Upper lobe of right lung (tissue), 1 donor: ENCODE measurements at regions not wholly inside any gene's neighbourhood (a gene's known extent, or its start where the extent isn't known, plus 50 kb on each side); places are given as distances from the start of the nearest gene placed in this dataset.

Source experiments
- ATAC-seq: fragments of 200-7000 bp; cut with Tn5 transposase; one replicate; pipeline ENCODE4 v1.9.1; 2020; ENCODE audit warnings: mild to moderate bottlenecking, moderate library complexity
- DNase-seq: peaks from one replicate; pipeline ENCODE4 v3.0.0-alpha.2; 2020
- H3K27ac ChIP-seq: fragments of 200-600 bp; one replicate; pipeline ENCODE4 v1.8.0; 2022
- H3K27me3 ChIP-seq: fragments of 200-600 bp; one replicate; pipeline ENCODE4 v1.8.0; 2022; ENCODE audit warnings: mild to moderate bottlenecking
- H3K36me3 ChIP-seq: fragments of 200-600 bp; one replicate; pipeline ENCODE4 v1.8.0; 2022
- H3K4me1 ChIP-seq: fragments of 200-600 bp; one replicate; pipeline ENCODE4 v1.8.0; 2022
- H3K4me3 ChIP-seq: fragments of 200-600 bp; one replicate; pipeline ENCODE4 v1.8.0; 2022; ENCODE audit warnings: mild to moderate bottlenecking
- H3K9me3 ChIP-seq: fragments of 200-600 bp; one replicate; pipeline ENCODE4 v1.8.0; 2022
- intact Hi-C: fragments of 100-400 bp; cut with DNase I; formaldehyde crosslinking; loops from one replicate; pipeline ENCODE4 v1.11.0; 2022
- TF ChIP-seq, protein P1 (sequence below): fragments of 200-600 bp; IDR thresholded peaks from one replicate; pipeline ENCODE4 v1.8.0; 2022; ENCODE audit warnings: antibody characterized with exemption
- donor health status: DM: no; HTN: yes; CAD: no; lungs with severe emphysema.

- Histone ChIP-seq H3K4me3 (no peak overlapping the region), H3K9me3 (no peaks in the 10 kb centered on the region), H3K36me3 (no peaks in the 10 kb centered on the region), H3K27me3 (no peaks in the 10 kb centered on the region), H3K4me1 (no peaks in the 10 kb centered on the region), H3K27ac (no peak overlapping the region)
- ATAC-seq (peak; percentile 22), DNase-seq (no peak)
- TF ChIP-seq, protein P1, sequence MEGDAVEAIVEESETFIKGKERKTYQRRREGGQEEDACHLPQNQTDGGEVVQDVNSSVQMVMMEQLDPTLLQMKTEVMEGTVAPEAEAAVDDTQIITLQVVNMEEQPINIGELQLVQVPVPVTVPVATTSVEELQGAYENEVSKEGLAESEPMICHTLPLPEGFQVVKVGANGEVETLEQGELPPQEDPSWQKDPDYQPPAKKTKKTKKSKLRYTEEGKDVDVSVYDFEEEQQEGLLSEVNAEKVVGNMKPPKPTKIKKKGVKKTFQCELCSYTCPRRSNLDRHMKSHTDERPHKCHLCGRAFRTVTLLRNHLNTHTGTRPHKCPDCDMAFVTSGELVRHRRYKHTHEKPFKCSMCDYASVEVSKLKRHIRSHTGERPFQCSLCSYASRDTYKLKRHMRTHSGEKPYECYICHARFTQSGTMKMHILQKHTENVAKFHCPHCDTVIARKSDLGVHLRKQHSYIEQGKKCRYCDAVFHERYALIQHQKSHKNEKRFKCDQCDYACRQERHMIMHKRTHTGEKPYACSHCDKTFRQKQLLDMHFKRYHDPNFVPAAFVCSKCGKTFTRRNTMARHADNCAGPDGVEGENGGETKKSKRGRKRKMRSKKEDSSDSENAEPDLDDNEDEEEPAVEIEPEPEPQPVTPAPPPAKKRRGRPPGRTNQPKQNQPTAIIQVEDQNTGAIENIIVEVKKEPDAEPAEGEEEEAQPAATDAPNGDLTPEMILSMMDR = no peak
- intact Hi-C loops = no loop called here
These were observed 170.0 kb upstream of the FRMPD4 start for GRCh38 chrX:11967986-11968869.

DNA sequence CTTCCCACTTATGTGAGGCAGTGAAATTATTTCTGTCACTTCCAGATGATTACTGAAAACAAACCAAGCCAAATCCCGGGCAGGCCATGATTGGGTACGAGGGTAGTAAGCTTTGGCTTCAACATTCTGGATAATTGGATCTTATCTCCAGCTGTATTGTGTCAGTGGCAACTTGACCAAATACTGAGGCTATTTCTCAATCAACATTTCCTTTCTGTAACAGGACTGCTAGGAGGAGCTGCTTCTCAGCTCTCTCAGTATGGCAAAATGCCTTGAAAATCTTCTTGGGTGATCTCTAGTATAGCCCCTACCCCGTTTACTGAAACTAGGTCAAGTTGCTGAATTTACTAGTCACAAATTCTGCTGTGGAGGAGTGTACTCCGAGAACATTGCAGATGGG, 169.3 kb upstream of the FRMPD4 start:
- Histone ChIP-seq H3K4me1 (no peaks in the 10 kb centered on the region), H3K27me3 (no peaks in the 10 kb centered on the region), H3K4me3 (no peak overlapping the region), H3K27ac (no peak overlapping the region), H3K36me3 (no peaks in the 10 kb centered on the region), H3K9me3 (no peaks in the 10 kb centered on the region)
- ATAC-seq (no peak), DNase-seq (no peak)
- intact Hi-C loops = no loop called here
- TF ChIP-seq, protein P1 = no peak

DNA sequence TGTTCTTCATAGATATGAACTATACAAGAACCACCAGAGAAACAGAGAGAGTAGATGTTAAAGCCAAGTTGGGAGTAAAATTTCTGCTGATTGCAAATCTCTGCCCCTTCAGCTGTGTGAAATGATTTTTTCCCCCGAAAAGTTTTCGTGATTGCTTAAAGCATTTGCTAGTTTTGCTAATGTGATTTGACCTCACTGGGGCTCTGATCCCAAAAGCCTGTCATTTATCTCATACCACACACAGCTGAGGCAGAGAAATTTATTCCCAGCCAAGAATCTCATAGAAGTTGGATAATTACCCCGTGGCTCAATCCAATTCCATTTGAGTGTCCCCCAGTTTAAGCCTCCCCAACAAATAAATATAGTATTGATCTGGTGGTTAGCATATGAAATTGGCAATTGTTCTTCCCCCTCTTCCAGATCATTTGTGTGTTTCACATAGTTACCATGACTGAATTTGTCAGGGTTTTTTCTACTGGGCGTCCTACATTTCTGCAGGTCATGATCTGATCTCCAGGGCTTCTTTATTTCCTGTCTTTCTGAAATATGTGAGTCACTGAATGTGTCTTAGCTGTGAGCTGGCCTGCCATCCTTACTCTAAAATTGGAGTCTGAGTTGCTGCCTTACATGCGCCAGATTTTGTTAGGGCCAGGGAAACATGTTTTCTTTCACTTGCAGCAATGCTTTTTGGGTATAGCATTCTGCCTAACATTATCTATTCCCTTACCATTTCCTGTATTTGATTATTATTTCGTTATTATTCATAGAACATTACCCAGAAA, 167.5 kb upstream of the FRMPD4 start:
- Histone ChIP-seq H3K4me1 (no peaks in the 10 kb centered on the region), H3K4me3 (no peak overlapping the region), H3K27me3 (no peaks in the 10 kb centered on the region), H3K36me3 (no peaks in the 10 kb centered on the region), H3K27ac (no peak overlapping the region), H3K9me3 (no peaks in the 10 kb centered on the region)
- intact Hi-C loops = no loop called here
- TF ChIP-seq, protein P1 = no peak
- no peak for ATAC-seq
- DNase-seq = no peak

DNA sequence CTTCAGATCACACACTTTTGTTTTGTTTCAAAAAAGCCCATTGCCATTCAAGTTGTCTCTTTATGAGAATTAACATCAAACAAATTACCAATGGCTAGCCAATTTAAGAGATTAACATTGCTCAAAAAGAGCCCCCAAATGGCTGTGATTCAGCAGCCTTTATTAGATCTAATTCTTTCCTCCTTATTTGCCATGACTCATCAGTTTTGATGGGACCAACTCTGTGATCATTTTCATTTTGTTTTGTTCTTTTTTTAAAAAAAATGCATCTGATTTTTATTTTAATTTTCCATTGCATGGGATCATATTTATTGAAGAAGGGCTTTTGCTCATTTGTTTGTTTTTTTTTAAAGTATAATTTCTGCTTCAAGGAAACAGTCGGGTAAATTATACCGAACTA, 161.6 kb upstream of the FRMPD4 start:
- TF ChIP-seq, protein P1 = no peak
- no peak for DNase-seq
- ATAC-seq = no peak

GRCh38 chrX:11992271-11992670, 146.0 kb upstream of the FRMPD4 start:
- Histone ChIP-seq H3K27me3 (no peaks in the 10 kb centered on the region), H3K27ac (no peak overlapping the region), H3K36me3 (no peaks in the 10 kb centered on the region), H3K4me1 (no peaks in the 10 kb centered on the region), H3K9me3 (no peaks in the 10 kb centered on the region), H3K4me3 (no peak overlapping the region)
- no peak for DNase-seq
- ATAC-seq = no peak
- intact Hi-C loops = no loop called here
- TF ChIP-seq, protein P1 = no peak

More for the DNA sequence above, 161.6 kb upstream of the FRMPD4 start:
- H3K4me1 ChIP-seq = no peaks in the 10 kb centered on the region
- H3K36me3 ChIP-seq = no peaks in the 10 kb centered on the region
- H3K9me3 ChIP-seq = no peaks in the 10 kb centered on the region
- no peak overlapping the region for H3K4me3 ChIP-seq
- no peak overlapping the region for H3K27ac ChIP-seq
- intact Hi-C loops = no loop called here
- H3K27me3 ChIP-seq = no peaks in the 10 kb centered on the region
